Left ventricle myocardium inferior (tissue), 1 donor: ENCODE measurements at regions not wholly inside any gene's neighbourhood (a gene's known extent, or its start where the extent isn't known, plus 50 kb on each side); places are given as distances from the start of the nearest gene placed in this dataset.
"Not testable (repeated sequence)": the region's sequence is repeated elsewhere in the genome, so short reads cannot be mapped to it uniquely, and the experiment has no call there.

Source experiments
- DNase-seq: peaks from one replicate; pipeline ENCODE4 v3.0.0-alpha.2; 2020
- H3K27ac ChIP-seq: fragments of 200-600 bp; replicated peaks from 2 replicates; pipeline ENCODE4 v1.8.0; 2021
- H3K27me3 ChIP-seq: fragments of 200-600 bp; 2 replicates; pipeline ENCODE4 v1.8.0; 2021; ENCODE audit warnings: low read depth
- H3K36me3 ChIP-seq: fragments of 200-600 bp; 2 replicates; pipeline ENCODE4 v1.8.0; 2021
- H3K4me1 ChIP-seq: fragments of 200-600 bp; 2 replicates; pipeline ENCODE4 v1.8.0; 2021
- H3K4me3 ChIP-seq: fragments of 200-600 bp; 2 replicates; pipeline ENCODE4 v1.8.0; 2021; ENCODE audit warnings: mild to moderate bottlenecking, moderate library complexity
- H3K9me3 ChIP-seq: fragments of 200-600 bp; replicated peaks from 2 replicates; pipeline ENCODE4 v1.8.0; 2021
- intact Hi-C: fragments of 100-400 bp; cut with micrococcal nuclease; formaldehyde crosslinking; loops from one replicate; pipeline ENCODE4 v1.11.0; 2022
- donor health status: DM: no; HTN: yes; CAD: no; lungs with severe emphysema.

DNA sequence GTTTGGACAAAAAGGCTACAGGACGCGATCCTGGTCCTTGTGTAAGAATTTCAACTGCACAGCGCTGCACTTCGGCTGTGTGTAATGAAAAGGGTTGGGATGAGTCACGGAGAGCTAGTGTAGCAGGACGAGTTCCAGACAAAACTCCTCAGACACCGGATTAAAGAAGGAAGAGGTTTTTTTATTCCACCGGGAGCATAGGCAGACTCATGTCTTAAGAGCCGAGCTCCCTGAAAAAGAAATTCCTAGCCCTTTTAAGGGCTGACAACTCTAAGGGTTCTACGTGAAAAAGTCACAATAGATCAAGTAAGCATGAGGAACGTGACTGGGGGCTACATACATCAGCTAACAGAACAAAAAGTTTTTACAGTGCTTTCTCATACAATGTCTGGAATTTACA, 54.8 kb upstream of the FAM90A1 start:
- H3K9me3 ChIP-seq, H3K36me3 ChIP-seq, intact Hi-C loops, H3K27ac ChIP-seq, H3K4me3 ChIP-seq, H3K27me3 ChIP-seq, DNase-seq, H3K4me1 ChIP-seq: not testable (repeated sequence)

DNA sequence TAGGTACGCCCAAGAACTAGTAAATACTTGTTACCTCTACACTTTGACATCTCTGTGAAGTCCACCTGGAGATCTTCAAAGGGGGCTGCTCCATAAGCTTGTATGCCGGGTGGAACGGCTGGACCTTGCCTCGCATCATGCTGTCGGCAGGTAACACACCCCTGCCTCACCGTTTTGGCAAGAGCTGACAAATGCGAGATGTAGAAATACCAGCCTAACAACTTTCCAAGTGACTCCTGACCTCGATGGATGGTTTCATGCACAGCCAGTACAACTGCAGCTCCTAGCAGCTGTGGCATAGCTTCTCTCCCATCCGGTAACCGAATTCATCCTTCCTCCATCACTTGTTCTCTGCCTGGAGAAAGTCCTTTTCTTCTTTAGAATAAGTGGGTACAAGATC, 58.3 kb upstream of the FAM90A1 start:
- H3K4me3 ChIP-seq, H3K4me1 ChIP-seq, H3K9me3 ChIP-seq, H3K27me3 ChIP-seq, H3K36me3 ChIP-seq, intact Hi-C loops, H3K27ac ChIP-seq, DNase-seq: not testable (repeated sequence)

DNA sequence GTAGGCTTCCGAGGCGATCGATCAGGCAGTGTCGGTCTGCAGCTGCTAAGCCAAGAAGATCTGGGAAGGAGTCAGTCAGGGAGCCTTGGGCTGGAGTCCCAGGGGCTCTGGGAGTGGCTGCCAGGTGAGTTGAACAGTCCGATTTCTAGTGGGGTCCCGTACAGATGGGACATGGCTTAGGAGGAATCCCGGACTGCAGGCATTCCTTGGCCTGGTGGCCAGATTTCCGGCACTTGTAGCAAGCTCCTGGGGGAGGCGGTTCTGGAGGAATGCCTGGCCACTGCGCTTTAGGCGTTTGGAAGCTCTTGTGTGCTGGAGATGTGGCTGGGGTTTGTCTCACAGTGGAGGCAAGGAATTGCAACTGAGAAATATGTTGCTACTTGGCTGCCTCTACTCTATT, 64.3 kb upstream of the FAM90A1 start:
- H3K27ac ChIP-seq, H3K4me1 ChIP-seq, DNase-seq, intact Hi-C loops, H3K4me3 ChIP-seq, H3K27me3 ChIP-seq, H3K9me3 ChIP-seq, H3K36me3 ChIP-seq: not testable (repeated sequence)

DNA sequence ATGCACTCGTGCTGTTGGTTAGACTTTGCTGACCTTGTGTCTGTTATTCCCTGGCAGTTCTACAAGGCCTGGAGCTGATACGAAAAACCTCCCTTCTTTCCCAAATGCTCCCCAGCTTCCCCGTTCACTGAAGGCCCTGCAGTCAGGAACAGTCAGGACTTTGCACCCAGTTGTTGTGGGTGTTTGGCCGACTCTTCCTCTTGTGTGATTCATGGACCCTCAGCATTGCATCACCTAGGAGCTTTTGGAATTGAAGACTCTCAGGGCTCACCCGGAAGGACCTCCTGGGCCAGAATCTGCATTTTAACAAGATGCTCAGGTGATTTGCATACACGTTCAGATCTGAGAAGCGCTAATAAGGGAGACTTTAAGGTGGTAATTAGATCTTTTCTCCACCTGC, 67.2 kb upstream of the FAM90A1 start:
- H3K36me3 ChIP-seq, H3K4me3 ChIP-seq, H3K4me1 ChIP-seq, intact Hi-C loops, H3K27ac ChIP-seq, H3K9me3 ChIP-seq, H3K27me3 ChIP-seq, DNase-seq: not testable (repeated sequence)

- DNase-seq, H3K4me1 ChIP-seq, intact Hi-C loops: not testable (repeated sequence)
Observed at GRCh38 chr12:8308611-8309010, 81.2 kb upstream of the FAM90A1 start.

DNA sequence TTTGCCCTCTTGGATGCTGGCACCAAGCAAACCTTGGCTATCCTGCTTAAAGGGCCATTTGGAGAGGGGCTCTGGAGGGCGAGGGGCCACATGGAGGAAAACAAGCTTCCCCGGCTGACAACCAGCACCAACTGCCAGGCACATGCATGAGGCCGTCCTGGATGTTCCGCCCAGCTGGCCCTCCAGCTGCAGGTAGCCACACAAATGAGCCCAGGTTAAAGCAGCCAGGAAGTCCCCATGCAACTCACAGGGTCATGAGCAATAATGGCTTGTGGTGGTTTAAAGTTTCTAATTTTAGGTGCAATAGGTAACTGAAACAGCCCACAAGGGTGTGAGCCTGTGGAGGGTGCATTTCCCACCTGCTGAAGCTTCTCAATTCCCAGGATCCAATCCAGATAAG, 88.6 kb upstream of the FAM90A1 start:
- intact Hi-C loops, H3K36me3 ChIP-seq, H3K9me3 ChIP-seq, DNase-seq, H3K27ac ChIP-seq, H3K4me3 ChIP-seq, H3K4me1 ChIP-seq: not testable (repeated sequence)
- H3K27me3 ChIP-seq = peaks cover 13% of the 10 kb centered on the region

More at GRCh38 chr12:8308611-8309010, 81.2 kb upstream of the FAM90A1 start:
- not testable (repeated sequence) for H3K27me3 ChIP-seq, H3K36me3 ChIP-seq, H3K9me3 ChIP-seq, H3K4me3 ChIP-seq, H3K27ac ChIP-seq

GRCh38 chr12:8317675-8318074, 90.3 kb upstream of the FAM90A1 start:
- H3K4me3 ChIP-seq, H3K9me3 ChIP-seq, intact Hi-C loops, DNase-seq, H3K36me3 ChIP-seq, H3K27ac ChIP-seq, H3K4me1 ChIP-seq: not testable (repeated sequence)
- peaks cover 24% of the 10 kb centered on the region for H3K27me3 ChIP-seq

GRCh38 chr12:8320251-8320730, 92.9 kb upstream of the FAM90A1 start:
- intact Hi-C loops, H3K4me3 ChIP-seq, H3K9me3 ChIP-seq, H3K36me3 ChIP-seq, DNase-seq, H3K4me1 ChIP-seq, H3K27ac ChIP-seq: not testable (repeated sequence)
- peaks cover 33% of the 10 kb centered on the region for H3K27me3 ChIP-seq

DNA sequence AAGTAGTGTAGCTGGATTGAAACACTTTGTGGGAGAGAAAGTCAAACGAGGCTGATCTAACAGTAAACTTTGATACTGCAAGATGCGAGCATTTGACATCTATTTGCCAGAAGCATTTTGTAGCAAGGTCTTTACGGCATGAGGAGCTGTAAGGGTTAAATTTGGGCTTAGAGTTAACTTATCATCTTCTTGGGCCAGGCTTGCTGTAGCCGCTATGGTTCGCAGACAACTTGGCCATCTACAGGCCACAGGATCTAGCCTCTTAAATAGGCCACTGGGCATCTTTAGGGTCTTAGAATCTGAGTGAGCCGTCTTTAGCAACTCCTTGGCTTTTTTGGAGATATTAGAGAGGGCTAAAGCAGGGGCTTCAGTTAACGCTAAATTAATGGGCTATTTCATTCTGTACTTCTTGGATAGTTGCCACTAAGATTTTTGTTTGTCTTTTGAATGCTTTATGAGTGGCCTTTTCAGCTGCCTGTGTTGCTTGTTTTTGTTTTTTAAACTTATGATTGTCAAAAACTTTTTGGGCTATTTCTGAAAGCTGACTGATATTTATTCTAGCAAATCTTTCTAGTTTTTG, 93.5 kb upstream of the FAM90A1 start:
- H3K9me3 ChIP-seq, H3K27ac ChIP-seq, intact Hi-C loops, DNase-seq, H3K4me1 ChIP-seq, H3K4me3 ChIP-seq, H3K36me3 ChIP-seq: not testable (repeated sequence)
- peaks cover 33% of the 10 kb centered on the region for H3K27me3 ChIP-seq

- intact Hi-C loops, DNase-seq, H3K4me1 ChIP-seq, H3K27ac ChIP-seq, H3K9me3 ChIP-seq, H3K4me3 ChIP-seq, H3K36me3 ChIP-seq: not testable (repeated sequence)
- peaks cover 24% of the 10 kb centered on the region for H3K27me3 ChIP-seq
Observed at GRCh38 chr12:8325145-8325839, 97.9 kb upstream of the FAM90A1 start.

DNA sequence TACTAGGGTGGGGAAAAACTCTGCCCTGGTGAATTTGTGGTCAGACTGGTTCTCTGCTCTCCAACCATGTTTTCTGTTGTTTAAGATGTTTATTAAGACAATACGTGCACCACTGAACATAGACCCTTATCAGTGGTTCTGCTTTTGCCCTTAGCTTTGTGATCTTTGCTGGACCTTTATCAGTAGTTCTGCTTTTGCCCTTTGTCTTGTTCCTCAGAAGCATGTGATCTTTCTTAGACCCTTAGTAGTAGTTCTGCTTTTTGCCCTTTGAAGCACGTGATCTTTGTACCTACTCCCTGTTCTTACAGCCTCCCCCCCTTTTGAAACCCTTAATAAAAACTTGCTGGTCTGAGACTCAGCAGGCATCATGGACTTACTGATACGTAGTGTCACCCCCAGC, 101.4 kb upstream of the FAM90A1 start:
- H3K27me3 ChIP-seq, DNase-seq, H3K4me3 ChIP-seq, intact Hi-C loops, H3K4me1 ChIP-seq, H3K36me3 ChIP-seq, H3K27ac ChIP-seq, H3K9me3 ChIP-seq: not testable (repeated sequence)

GRCh38 chr12:8332373-8332772, 105.0 kb upstream of the FAM90A1 start:
- intact Hi-C loops = not testable (repeated sequence)
- H3K9me3 ChIP-seq = peaks cover 14% of the 10 kb centered on the region

DNA sequence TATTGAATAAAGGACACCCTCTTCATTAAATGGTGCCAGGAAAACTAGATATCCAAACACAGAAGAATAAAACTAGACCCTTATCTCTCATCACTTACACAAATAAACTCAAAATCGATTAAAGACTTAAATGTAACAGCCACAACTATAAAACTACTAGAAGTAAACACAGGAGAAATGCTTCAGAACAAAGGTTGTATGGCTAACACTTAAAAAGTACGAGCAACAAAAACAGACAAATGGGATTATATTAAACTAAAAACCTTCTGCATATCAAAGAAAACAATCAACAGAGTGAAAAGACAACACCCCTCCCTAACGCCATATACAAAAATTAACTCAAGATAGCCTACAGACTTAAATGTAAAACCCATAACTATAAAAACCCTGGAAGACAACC, 104.7 kb upstream of the CLEC6A start:
- H3K36me3 ChIP-seq, H3K27ac ChIP-seq, H3K9me3 ChIP-seq, intact Hi-C loops, H3K4me1 ChIP-seq, DNase-seq, H3K4me3 ChIP-seq, H3K27me3 ChIP-seq: not testable (repeated sequence)

More at GRCh38 chr12:8332373-8332772, 105.0 kb upstream of the FAM90A1 start:
- not testable (repeated sequence) for H3K4me3 ChIP-seq, H3K27me3 ChIP-seq, H3K4me1 ChIP-seq, H3K27ac ChIP-seq, DNase-seq, H3K36me3 ChIP-seq

DNA sequence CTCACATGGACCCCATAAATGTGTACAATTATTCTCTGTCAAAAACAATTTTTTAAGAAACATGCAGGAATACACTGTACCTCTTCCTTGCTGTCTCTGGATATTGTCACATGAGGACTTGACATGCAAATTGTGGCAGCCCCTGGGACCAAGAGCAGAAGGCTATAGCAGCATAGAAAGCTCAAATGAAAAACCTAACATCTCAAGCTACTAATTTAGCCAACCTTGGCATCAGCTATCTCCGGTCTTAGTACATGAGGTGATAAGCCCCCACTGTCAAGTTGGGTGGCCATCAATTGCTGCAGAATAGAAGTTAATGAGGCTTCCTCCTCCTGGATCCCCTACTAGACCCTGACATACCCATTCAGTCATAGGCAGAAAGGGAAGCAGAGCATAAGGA, 101.0 kb upstream of the CLEC6A start:
- H3K27ac ChIP-seq, DNase-seq, H3K36me3 ChIP-seq, H3K9me3 ChIP-seq, H3K4me3 ChIP-seq, intact Hi-C loops, H3K27me3 ChIP-seq, H3K4me1 ChIP-seq: not testable (repeated sequence)
